ENCODE measurements at regions not wholly inside any gene's neighbourhood (a gene's known extent, or its start where the extent isn't known, plus 50 kb on each side); places are given as distances from the start of the nearest gene placed in this dataset.
"Not testable (repeated sequence)": the region's sequence is repeated elsewhere in the genome, so short reads cannot be mapped to it uniquely, and the experiment has no call there.

DNA sequence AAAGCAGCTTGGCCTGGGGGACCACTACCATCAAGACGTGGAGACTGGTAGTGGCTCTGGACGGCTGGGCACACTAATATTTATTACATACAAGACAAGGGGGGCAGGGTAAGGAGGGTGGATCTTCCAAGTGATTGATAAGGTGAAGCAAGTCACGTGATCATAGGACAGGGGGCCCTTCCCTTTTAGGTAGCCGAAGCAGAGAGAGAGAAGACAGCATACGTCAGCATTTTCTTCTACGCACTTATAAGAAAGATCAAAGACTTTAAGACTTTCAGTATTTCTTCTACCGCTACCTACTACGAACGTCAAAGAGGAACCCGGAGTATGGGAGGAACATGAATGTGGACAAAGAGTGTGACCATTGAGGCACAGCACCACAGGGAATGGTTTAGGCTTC is 307.9 kb downstream of the RPIA start:
- Histone ChIP-seq H3K4me1 (no peaks in the 10 kb centered on the region), H3K9me3 (no peaks in the 10 kb centered on the region), H3K4me3 (no peak overlapping the region), H3K27ac (no peak overlapping the region), H3K36me3 (replicated peaks in 1 of 2; ENCODE audit: insufficient read depth in 1 of 2, low read depth in 2 of 2) (no peaks in the 10 kb centered on the region), H3K27me3 (no peaks in the 10 kb centered on the region)
- no peak for DNase-seq
- intact Hi-C loops (cut with DNase I): no loop called here
- no peak for ATAC-seq
- WGBS, 2 donors: 77% methylated on average over 10 of the region's 10 CpGs
- TF ChIP-seq POLR2A (IDR thresholded peaks at IDR 0.05) (no peak), CTCF (IDR thresholded peaks at IDR 0.05) (no peak)

- Histone ChIP-seq H3K27ac (no peak overlapping the region), H3K4me3 (no peak overlapping the region), H3K9me3 (no peaks in the 10 kb centered on the region), H3K36me3 (replicated peaks in 1 of 2; ENCODE audit: insufficient read depth in 1 of 2, low read depth in 2 of 2) (no peaks in the 10 kb centered on the region), H3K4me1 (no peaks in the 10 kb centered on the region), H3K27me3 (no peaks in the 10 kb centered on the region)
- intact Hi-C loops (cut with DNase I): no loop called here
- WGBS, 2 donors: 58 to 69% methylated on average over 5 of the region's 5 CpGs
- ATAC-seq: no peak
- DNase-seq: no peak
- TF ChIP-seq CTCF (IDR thresholded peaks at IDR 0.05) (no peak), POLR2A (IDR thresholded peaks at IDR 0.05) (no peak)
Measured at GRCh38 chr2:89000235-89000634, 308.8 kb downstream of the RPIA start.

DNA sequence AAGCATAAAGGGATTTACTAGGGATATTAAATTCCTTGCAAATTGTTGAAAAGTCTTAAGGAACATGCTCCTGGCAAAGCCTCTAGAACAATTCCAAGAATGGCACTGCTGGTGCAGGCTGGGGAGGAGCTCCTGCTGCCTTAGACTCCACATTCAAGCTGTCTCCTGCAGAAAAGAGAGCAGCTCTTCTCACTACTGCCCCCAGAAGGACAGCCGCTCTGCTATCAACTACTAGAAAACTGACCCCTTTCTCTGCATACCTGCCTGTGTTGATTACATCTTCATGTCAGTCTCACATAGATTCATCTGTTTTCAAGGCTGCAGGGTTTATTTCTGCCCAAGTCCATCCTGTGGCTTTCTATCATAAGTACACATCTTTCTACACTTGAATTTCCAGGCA is 312.8 kb downstream of the RPIA start:
- WGBS, 2 donors: 27 to 30% methylated on average over 1 of the region's 1 CpG
- intact Hi-C loops (cut with DNase I); H3K9me3 ChIP-seq; H3K4me3 ChIP-seq; ATAC-seq; DNase-seq; H3K27me3 ChIP-seq; H3K4me1 ChIP-seq; H3K27ac ChIP-seq; H3K36me3 ChIP-seq (replicated peaks in 1 of 2; ENCODE audit: insufficient read depth in 1 of 2, low read depth in 2 of 2): not testable (repeated sequence)

GRCh38 chr2:89020566-89020965 is 329.1 kb downstream of the RPIA start:
- H3K36me3 ChIP-seq (replicated peaks in 1 of 2; ENCODE audit: insufficient read depth in 1 of 2, low read depth in 2 of 2); ATAC-seq; H3K27ac ChIP-seq; H3K4me3 ChIP-seq; DNase-seq; intact Hi-C loops (cut with DNase I); H3K27me3 ChIP-seq; H3K4me1 ChIP-seq; H3K9me3 ChIP-seq: not testable (repeated sequence)
- WGBS, 2 donors: 52 to 60% methylated on average over 3 of the region's 4 CpGs

GRCh38 chr2:89026296-89026695 is 334.8 kb downstream of the RPIA start:
- H3K4me3 ChIP-seq; DNase-seq; ATAC-seq; H3K4me1 ChIP-seq; intact Hi-C loops (cut with DNase I); H3K36me3 ChIP-seq (replicated peaks in 1 of 2; ENCODE audit: insufficient read depth in 1 of 2, low read depth in 2 of 2); H3K9me3 ChIP-seq; H3K27ac ChIP-seq; H3K27me3 ChIP-seq: not testable (repeated sequence)
- WGBS, 2 donors: 59 to 60% methylated on average over 2 of the region's 2 CpGs

DNA sequence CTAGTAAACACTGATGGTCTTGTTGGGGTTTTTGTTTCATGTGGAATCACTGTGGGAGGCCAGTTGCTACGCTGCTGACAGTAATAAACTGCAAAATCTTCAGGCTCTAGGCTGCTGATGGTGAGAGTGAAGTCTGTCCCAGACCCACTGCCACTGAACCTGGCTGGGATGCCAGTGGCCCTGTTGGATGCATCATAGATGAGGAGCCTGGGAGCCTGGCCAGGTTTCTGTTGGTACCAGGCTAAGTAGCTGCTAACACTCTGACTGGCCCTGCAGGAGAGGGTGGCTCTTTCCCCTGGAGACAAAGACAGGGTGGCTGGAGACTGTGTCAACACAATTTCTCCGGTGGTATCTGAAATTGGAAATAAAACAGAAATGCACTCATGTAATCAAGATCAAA is 335.6 kb downstream of the RPIA start:
- intact Hi-C loops (cut with DNase I): not testable (repeated sequence)
- 27 to 58% methylated on average over 1 to 2 of the region's 2 CpGs for WGBS, 2 donors

DNA sequence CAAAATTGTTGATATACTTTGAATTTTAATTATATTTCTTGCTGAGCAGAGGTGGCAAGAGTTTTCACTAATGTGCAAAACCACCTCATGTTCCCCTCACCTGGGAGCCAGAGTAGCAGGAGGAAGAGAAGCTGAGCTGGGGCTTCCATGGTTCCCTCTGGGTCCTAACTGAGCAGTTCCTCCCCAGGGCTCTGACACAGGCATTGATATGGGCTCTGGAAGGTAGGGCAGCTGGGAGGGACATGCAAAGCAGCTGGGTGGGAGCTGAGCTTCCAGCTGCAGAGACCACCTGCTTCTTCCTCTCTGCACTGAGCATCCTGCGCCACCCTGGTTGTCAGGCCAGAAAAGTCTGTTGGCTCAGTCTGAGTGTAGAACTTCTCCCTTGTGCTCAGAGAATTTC is 336.1 kb downstream of the RPIA start:
- intact Hi-C loops (cut with DNase I); H3K27ac ChIP-seq; DNase-seq; H3K4me3 ChIP-seq; H3K9me3 ChIP-seq; H3K4me1 ChIP-seq; H3K36me3 ChIP-seq (replicated peaks in 1 of 2; ENCODE audit: insufficient read depth in 1 of 2, low read depth in 2 of 2); H3K27me3 ChIP-seq; ATAC-seq: not testable (repeated sequence)
- WGBS, 2 donors: 53 to 82% methylated on average over 1 of the region's 1 CpG

More for the DNA sequence above, 335.6 kb downstream of the RPIA start:
- H3K27me3 ChIP-seq; H3K36me3 ChIP-seq (replicated peaks in 1 of 2; ENCODE audit: insufficient read depth in 1 of 2, low read depth in 2 of 2); DNase-seq; H3K4me3 ChIP-seq; H3K4me1 ChIP-seq; H3K9me3 ChIP-seq; H3K27ac ChIP-seq; ATAC-seq: not testable (repeated sequence)

GRCh38 chr2:89029257-89029656 is 337.8 kb downstream of the RPIA start:
- H3K27me3 ChIP-seq; ATAC-seq; DNase-seq; intact Hi-C loops (cut with DNase I); H3K27ac ChIP-seq; H3K4me1 ChIP-seq; H3K4me3 ChIP-seq; H3K36me3 ChIP-seq (replicated peaks in 1 of 2; ENCODE audit: insufficient read depth in 1 of 2, low read depth in 2 of 2); H3K9me3 ChIP-seq: not testable (repeated sequence)
- WGBS, 2 donors: 43 to 51% methylated on average over 4 of the region's 4 CpGs
